Esophagus squamous epithelium (tissue), 5 donors: ENCODE measurements at regions not wholly inside any gene's neighbourhood (a gene's known extent, or its start where the extent isn't known, plus 50 kb on each side); places are given as distances from the start of the nearest gene placed in this dataset.

ENCODE experiments used
- DNase-seq: peaks from one replicate; lab custom pipeline; 2025; lab: John Stamatoyannopoulos, UW
- H3K27ac ChIP-seq, 4 donors: fragments of 200-600 bp; sonication (generic); one replicate each; pipeline ENCODE4 v1.5.1; 2016 to 2019; ENCODE audit warnings: mild to moderate bottlenecking in 1 of 4
- H3K27me3 ChIP-seq, 4 donors: fragments of 200-600 bp; sonication (generic); 1 replicate in 3 of 4; 2 replicates in 1 of 4; pipeline versions ENCODE4 v1.5.1 to v1.6.0; 2017 to 2021; ENCODE audit warnings: antibody characterized with exemption in 1 of 4
- H3K36me3 ChIP-seq, 3 donors: fragments of 200-600 bp; sonication (generic); one replicate each; pipeline ENCODE4 v1.5.1; 2016 to 2019
- H3K4me1 ChIP-seq, 3 donors: fragments of 200-600 bp; sonication (generic); one replicate each; pipeline ENCODE4 v1.5.1; 2017 to 2019
- H3K4me3 ChIP-seq, 4 donors: fragments of 200-600 bp; sonication (generic); 1 replicate in 3 of 4; 2 replicates in 1 of 4; pipeline ENCODE4 v1.5.1; 2016 to 2019; ENCODE audit warnings: mild to moderate bottlenecking in 2 of 4, moderate library complexity in 1 of 4
- H3K9me3 ChIP-seq, 3 donors: fragments of 200-600 bp; sonication (generic); one replicate each; pipeline ENCODE4 v1.5.1; 2016 to 2019
- POLR2A ChIP-seq, 4 donors: fragments of 450-650 bp; IDR thresholded peaks; one replicate each; pipeline ENCODE4 v1.6.1; 2017; ENCODE audit warnings: antibody characterized with exemption in 4 of 4, mild to moderate bottlenecking in 4 of 4, moderate library complexity in 3 of 4
- WGBS, 2 donors: methylation state at CpG; one replicate each; pipeline ENCODE4 v1.1.5; 2018; 5-methylcytosine and 5-hydroxymethylcytosine counted together
- intact Hi-C: fragments of 100-400 bp; cut with DNase I; formaldehyde crosslinking; loops from one replicate; pipeline ENCODE4 v1.15.0; 2022
- TF ChIP-seq, protein P1 (sequence below), 6 experiments: fragments of 450-650 bp in 4 of 6; fragments of 200-600 bp in 2 of 6; sonication (generic) in 2 of 6; IDR thresholded peaks; one replicate each; pipeline ENCODE4 v1.5.1; 2016 to 2019; ENCODE audit warnings: antibody characterized with exemption in 6 of 6, mild to moderate bottlenecking in 4 of 6, moderate library complexity in 4 of 6
- donor health status: DM: yes; HTN: yes; CAD: no.

DNA sequence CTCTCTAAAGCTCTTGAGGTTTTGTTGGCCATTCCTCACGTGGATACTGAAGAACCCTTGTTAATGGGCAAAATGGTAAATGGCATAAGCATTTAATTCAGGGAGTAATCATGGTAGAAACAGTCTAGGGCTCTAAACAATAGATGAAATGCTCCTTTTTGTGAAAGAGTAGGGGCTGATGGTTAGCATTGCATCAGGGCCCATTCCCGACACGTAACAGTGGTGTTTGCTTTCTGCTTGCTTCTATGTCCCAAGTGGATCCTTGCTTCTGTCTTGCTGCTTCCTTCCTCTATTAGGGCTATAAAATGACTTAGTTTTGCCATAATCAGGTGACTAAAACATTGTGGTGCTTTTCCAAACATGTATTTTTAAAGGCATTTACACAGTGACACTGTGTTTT is 230.9 kb upstream of the AFF2 start:
- DNase-seq, result no peak
- no peaks in the 10 kb centered on the region for H3K27me3 ChIP-seq
- TF ChIP-seq POLR2A (IDR thresholded peaks at IDR 0.05), result no peak
- TF ChIP-seq, protein P1, sequence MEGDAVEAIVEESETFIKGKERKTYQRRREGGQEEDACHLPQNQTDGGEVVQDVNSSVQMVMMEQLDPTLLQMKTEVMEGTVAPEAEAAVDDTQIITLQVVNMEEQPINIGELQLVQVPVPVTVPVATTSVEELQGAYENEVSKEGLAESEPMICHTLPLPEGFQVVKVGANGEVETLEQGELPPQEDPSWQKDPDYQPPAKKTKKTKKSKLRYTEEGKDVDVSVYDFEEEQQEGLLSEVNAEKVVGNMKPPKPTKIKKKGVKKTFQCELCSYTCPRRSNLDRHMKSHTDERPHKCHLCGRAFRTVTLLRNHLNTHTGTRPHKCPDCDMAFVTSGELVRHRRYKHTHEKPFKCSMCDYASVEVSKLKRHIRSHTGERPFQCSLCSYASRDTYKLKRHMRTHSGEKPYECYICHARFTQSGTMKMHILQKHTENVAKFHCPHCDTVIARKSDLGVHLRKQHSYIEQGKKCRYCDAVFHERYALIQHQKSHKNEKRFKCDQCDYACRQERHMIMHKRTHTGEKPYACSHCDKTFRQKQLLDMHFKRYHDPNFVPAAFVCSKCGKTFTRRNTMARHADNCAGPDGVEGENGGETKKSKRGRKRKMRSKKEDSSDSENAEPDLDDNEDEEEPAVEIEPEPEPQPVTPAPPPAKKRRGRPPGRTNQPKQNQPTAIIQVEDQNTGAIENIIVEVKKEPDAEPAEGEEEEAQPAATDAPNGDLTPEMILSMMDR (IDR thresholded peaks at IDR 0.05), result no peak
- no peak overlapping the region for H3K4me3 ChIP-seq
- intact Hi-C loops, result no loop called here
- H3K36me3 ChIP-seq, result no peaks in the 10 kb centered on the region
- no peak overlapping the region for H3K27ac ChIP-seq
- 32 to 65% methylated on average over 3 of the region's 3 CpGs for WGBS, 2 donors
- no peaks in the 10 kb centered on the region for H3K4me1 ChIP-seq
- no peaks in the 10 kb centered on the region for H3K9me3 ChIP-seq

DNA sequence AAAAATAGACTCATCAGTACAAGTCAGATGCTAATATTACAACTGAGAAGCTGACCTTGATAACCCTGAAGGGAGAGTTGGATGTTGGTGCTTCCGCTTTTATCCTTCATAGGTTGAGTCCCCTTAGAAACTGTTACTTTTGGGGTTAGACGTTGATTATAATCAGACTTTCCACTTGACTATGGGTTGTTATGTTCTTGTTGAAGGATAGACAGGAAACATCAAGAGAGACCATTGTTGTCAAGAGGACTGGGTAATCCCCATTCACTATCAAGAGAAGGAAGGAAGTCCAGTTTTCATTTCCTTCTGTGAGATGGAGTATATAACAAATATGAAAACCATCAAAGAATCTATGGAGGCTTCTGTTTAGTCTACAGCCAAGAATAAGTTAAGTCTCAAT is 229.9 kb upstream of the AFF2 start:
- no peak for DNase-seq
- 61 to 85% methylated on average over 1 to 2 of the region's 2 CpGs for WGBS, 2 donors
- intact Hi-C loops, result no loop called here
- no peak overlapping the region for H3K4me3 ChIP-seq
- no peaks in the 10 kb centered on the region for H3K27me3 ChIP-seq
- no peaks in the 10 kb centered on the region for H3K4me1 ChIP-seq
- H3K9me3 ChIP-seq, result no peaks in the 10 kb centered on the region
- TF ChIP-seq POLR2A (IDR thresholded peaks at IDR 0.05), result no peak
- TF ChIP-seq, protein P1 (IDR thresholded peaks at IDR 0.05), result no peak
- H3K27ac ChIP-seq, result no peak overlapping the region
- no peaks in the 10 kb centered on the region for H3K36me3 ChIP-seq

DNA sequence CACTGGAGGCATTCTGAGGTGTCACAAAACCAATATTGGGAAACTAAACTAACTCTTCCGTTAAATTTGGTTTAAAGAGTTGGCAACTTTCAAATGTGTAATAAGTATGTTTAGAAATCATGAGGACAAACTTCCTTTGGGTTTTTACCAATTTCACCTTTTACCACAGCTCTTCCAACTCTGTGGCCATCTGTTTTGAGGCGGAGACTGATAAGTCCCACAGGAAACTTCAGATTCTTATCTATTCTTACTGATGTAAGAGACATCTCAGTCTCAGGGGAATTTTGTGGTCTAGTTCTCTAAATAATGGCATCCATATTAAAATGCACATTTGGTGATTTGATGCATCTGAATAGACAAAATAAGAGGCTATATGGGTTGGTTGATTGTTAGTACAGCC is 229.2 kb upstream of the AFF2 start:
- 66% methylated on average over 2 of the region's 2 CpGs for WGBS, 2 donors
- no peak overlapping the region for H3K27ac ChIP-seq
- no peaks in the 10 kb centered on the region for H3K4me1 ChIP-seq
- H3K9me3 ChIP-seq, result no peaks in the 10 kb centered on the region
- H3K36me3 ChIP-seq, result no peaks in the 10 kb centered on the region
- no peak for TF ChIP-seq POLR2A (IDR thresholded peaks at IDR 0.05)
- TF ChIP-seq, protein P1 (IDR thresholded peaks at IDR 0.05), result no peak
- no peak for DNase-seq
- H3K27me3 ChIP-seq, result no peaks in the 10 kb centered on the region
- intact Hi-C loops, result no loop called here
- H3K4me3 ChIP-seq, result no peak overlapping the region

DNA sequence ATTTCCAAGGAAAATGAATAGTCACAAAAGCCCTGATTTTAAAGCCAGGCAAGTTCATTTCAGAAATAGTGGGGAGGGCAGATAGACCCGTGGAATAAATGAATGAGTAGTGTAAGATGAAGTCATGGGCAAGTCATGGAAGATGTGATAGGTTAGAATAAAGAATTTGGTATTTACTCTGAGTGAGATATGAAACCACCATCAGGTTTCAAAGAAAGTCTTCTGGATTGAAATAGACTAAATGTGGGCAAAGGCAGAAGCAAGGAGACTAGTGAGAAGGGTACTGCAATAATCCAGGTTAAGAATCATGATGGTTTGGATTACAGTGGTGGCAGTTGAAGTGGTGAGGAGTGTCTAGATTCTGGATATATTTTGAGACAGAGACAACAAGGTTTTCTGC is 218.5 kb upstream of the AFF2 start:
- no peak for TF ChIP-seq POLR2A (IDR thresholded peaks at IDR 0.05)
- TF ChIP-seq, protein P1 (IDR thresholded peaks at IDR 0.05), result no peak
- DNase-seq, result no peak
- Histone ChIP-seq H3K36me3 (no peaks in the 10 kb centered on the region), H3K27ac (no peak overlapping the region), H3K4me3 (no peak overlapping the region), H3K4me1 (no peaks in the 10 kb centered on the region), H3K9me3 (no peaks in the 10 kb centered on the region), H3K27me3 (no peaks in the 10 kb centered on the region)
- intact Hi-C loops, result no loop called here
- WGBS, 2 donors, result 29 to 33% methylated on average over 1 of the region's 1 CpG

DNA sequence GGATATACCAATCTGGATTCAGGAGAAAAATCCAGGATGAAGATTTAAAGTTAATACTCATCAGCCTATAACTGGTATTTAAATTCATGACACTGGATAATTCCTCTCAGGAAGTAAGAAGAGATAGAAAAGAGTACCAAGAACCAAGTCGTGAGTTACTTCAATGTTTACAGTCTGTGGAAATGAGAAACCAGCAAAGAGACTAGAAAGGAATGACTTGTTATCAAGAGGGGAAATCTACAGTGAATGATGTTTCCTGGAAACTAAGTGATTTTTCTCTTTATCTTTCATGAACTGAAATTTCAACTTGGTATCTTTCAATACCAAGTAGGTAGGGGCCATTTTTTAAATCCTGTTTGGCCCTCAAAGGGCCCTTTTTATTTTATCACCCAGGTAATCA is 217.9 kb upstream of the AFF2 start:
- no peak overlapping the region for H3K27ac ChIP-seq
- H3K27me3 ChIP-seq, result no peaks in the 10 kb centered on the region
- TF ChIP-seq, protein P1 (IDR thresholded peaks at IDR 0.05), result no peak
- TF ChIP-seq POLR2A (IDR thresholded peaks at IDR 0.05), result no peak
- intact Hi-C loops, result no loop called here
- H3K4me1 ChIP-seq, result no peaks in the 10 kb centered on the region
- no peak overlapping the region for H3K4me3 ChIP-seq
- 4 to 20% methylated on average over 1 of the region's 1 CpG for WGBS, 2 donors
- no peak for DNase-seq
- H3K9me3 ChIP-seq, result no peaks in the 10 kb centered on the region
- H3K36me3 ChIP-seq, result no peaks in the 10 kb centered on the region
